Mesenchymal stem cell (in vitro differentiated cells and primary cell): ENCODE measurements at regions not wholly inside any gene's neighbourhood (a gene's known extent, or its start where the extent isn't known, plus 50 kb on each side); places are given as distances from the start of the nearest gene placed in this dataset.
A peak's percentile ranks its signal among the peaks of the same experiment; 100 is the strongest.

Experiments used
- DNase-seq: peaks from one replicate; pipeline ENCODE4 v3.0.0-alpha.2; 2013
- H2AFZ ChIP-seq: one replicate; pipeline ENCODE4 v1.6.1; 2013; ENCODE audit warnings: low read depth, mild to moderate bottlenecking, control low read depth, inconsistent platforms, low read length, moderate library complexity
- H2AK5ac ChIP-seq: 2 replicates; pipeline ENCODE4 v1.6.1; 2013; ENCODE audit warnings: low read length, moderate library complexity, mild to moderate bottlenecking, inconsistent platforms; ENCODE audit not compliant: severe bottlenecking
- H2BK120ac ChIP-seq: one replicate; pipeline ENCODE4 v1.6.1; 2013; ENCODE audit warnings: low read depth, mild to moderate bottlenecking, inconsistent platforms, low read length, moderate library complexity
- H2BK12ac ChIP-seq, 2 experiments: one replicate each; pipeline ENCODE4 v1.6.1; 2013; ENCODE audit warnings: inconsistent platforms in 2 of 2, low read length in 2 of 2, mild to moderate bottlenecking in 2 of 2, moderate library complexity in 2 of 2, control low read depth in 1 of 2
- H2BK15ac ChIP-seq: one replicate; pipeline ENCODE4 v1.6.1; 2013; ENCODE audit warnings: mild to moderate bottlenecking, low read depth, inconsistent platforms; ENCODE audit not compliant: poor library complexity, severe bottlenecking
- H2BK5ac ChIP-seq: 2 replicates; pipeline ENCODE4 v1.6.1; 2013; ENCODE audit warnings: low read depth, mild to moderate bottlenecking, low read length, control low read depth, inconsistent platforms; ENCODE audit not compliant: poor library complexity, severe bottlenecking
- H3K14ac ChIP-seq, 2 experiments: one replicate each; pipeline ENCODE4 v1.6.1; 2013; ENCODE audit warnings: inconsistent platforms in 2 of 2, low read length in 2 of 2, control low read depth in 1 of 2, mild to moderate bottlenecking in 1 of 2, moderate library complexity in 1 of 2
- H3K18ac ChIP-seq, 2 experiments: one replicate each; pipeline ENCODE4 v1.6.1; 2013; ENCODE audit warnings: inconsistent platforms in 2 of 2, low read length in 2 of 2, control low read depth in 1 of 2, low read depth in 1 of 2, mild to moderate bottlenecking in 1 of 2
- H3K23ac ChIP-seq, 2 experiments: one replicate each; pipeline ENCODE4 v1.6.1; 2013; ENCODE audit warnings: inconsistent platforms in 2 of 2, low read length in 2 of 2, mild to moderate bottlenecking in 2 of 2, moderate library complexity in 2 of 2, control low read depth in 1 of 2
- H3K27ac ChIP-seq: 2 replicates; pipeline ENCODE4 v1.5.1; 2013; ENCODE audit warnings: mild to moderate bottlenecking, moderate library complexity, low read length, control low read depth, inconsistent platforms; ENCODE audit not compliant: poor library complexity, severe bottlenecking
- H3K27me3 ChIP-seq, 2 experiments: 2 replicates each; pipeline versions ENCODE4 v1.6.1 to v1.7.0; 2013; ENCODE audit warnings: low read length in 2 of 2, mild to moderate bottlenecking in 2 of 2, moderate library complexity in 2 of 2, control low read depth in 1 of 2, inconsistent platforms in 1 of 2; ENCODE audit not compliant: control insufficient read depth in 1 of 2, insufficient read depth in 1 of 2
- H3K36me3 ChIP-seq, 2 experiments: 2 replicates each; pipeline versions ENCODE4 v1.6.1 to v1.7.0; 2013; ENCODE audit warnings: low read length in 2 of 2, control low read depth in 1 of 2, inconsistent platforms in 1 of 2, low read depth in 1 of 2, mild to moderate bottlenecking in 1 of 2; ENCODE audit not compliant: insufficient read depth in 2 of 2, control insufficient read depth in 1 of 2
- H3K4ac ChIP-seq, 2 experiments: one replicate each; pipeline ENCODE4 v1.6.1; 2013; ENCODE audit warnings: inconsistent platforms in 2 of 2, low read length in 2 of 2, mild to moderate bottlenecking in 2 of 2, moderate library complexity in 2 of 2, control low read depth in 1 of 2, low read depth in 1 of 2
- H3K4me1 ChIP-seq: 2 replicates; pipeline ENCODE4 v1.6.1; 2013; ENCODE audit warnings: low read depth, low read length, control low read depth; ENCODE audit not compliant: control insufficient read depth, insufficient read depth
- H3K4me2 ChIP-seq: 2 replicates; pipeline ENCODE4 v1.6.1; 2013; ENCODE audit warnings: low read length, mild to moderate bottlenecking, inconsistent platforms; ENCODE audit not compliant: poor library complexity, severe bottlenecking
- H3K4me3 ChIP-seq, 2 experiments: 2 replicates each; pipeline versions ENCODE4 v1.5.1 to v1.7.0; 2013; ENCODE audit warnings: low read length in 2 of 2, mild to moderate bottlenecking in 2 of 2, control low read depth in 1 of 2, low read depth in 1 of 2; ENCODE audit not compliant: insufficient read depth in 1 of 2
- H3K79me1 ChIP-seq: replicated peaks from 2 replicates; pipeline ENCODE4 v1.6.1; 2013; ENCODE audit warnings: mild to moderate bottlenecking, control low read depth, low read length, inconsistent platforms; ENCODE audit not compliant: poor library complexity, severe bottlenecking
- H3K9ac ChIP-seq: 2 replicates; pipeline ENCODE4 v1.7.0; 2013; ENCODE audit warnings: mild to moderate bottlenecking, low read length, moderate library complexity
- H3K9me3 ChIP-seq: 2 replicates; pipeline ENCODE4 v1.7.0; 2013; ENCODE audit warnings: mild to moderate bottlenecking, low read length; ENCODE audit not compliant: control insufficient read depth
- H4K8ac ChIP-seq: one replicate; pipeline ENCODE4 v1.6.1; 2013; ENCODE audit warnings: inconsistent platforms, mild to moderate bottlenecking, low read length, moderate library complexity
- H4K91ac ChIP-seq: one replicate; pipeline ENCODE4 v1.6.1; 2013; ENCODE audit warnings: mild to moderate bottlenecking, low read length, inconsistent platforms
- WGBS: methylation state at CpG from one replicate; pipeline ENCODE4 v1.1.7; 2013; ENCODE audit warnings: mixed read lengths; 5-methylcytosine and 5-hydroxymethylcytosine counted together

- DNase-seq, result peak; percentile 17
- no peak overlapping the region for H2BK12ac ChIP-seq
- H4K8ac ChIP-seq, result peak overlapping the region; percentile 75
- H3K14ac ChIP-seq, result no peak overlapping the region
- no peak overlapping the region for H4K91ac ChIP-seq
- H3K18ac ChIP-seq, result no peak overlapping the region
- 11% methylated on average over 6 of the region's 8 CpGs for WGBS
- no peak overlapping the region for H2BK5ac ChIP-seq
- H2BK120ac ChIP-seq, result no peak overlapping the region
- peak overlapping the region; percentile 75 for H3K9ac ChIP-seq
- H3K9me3 ChIP-seq, result peaks cover 8% of the 10 kb centered on the region
- H2AK5ac ChIP-seq, result no peak overlapping the region
- H3K36me3 ChIP-seq, result no peaks in the 10 kb centered on the region
- H3K4me2 ChIP-seq, result no peak overlapping the region
- no peak overlapping the region for H2BK15ac ChIP-seq
- H3K79me1 ChIP-seq, result no peaks in the 10 kb centered on the region
- peak overlapping the region in 1 of 2 experiments; percentile 86 for H3K4me3 ChIP-seq
- H3K27me3 ChIP-seq, result peaks cover 0 to 21% of the 10 kb centered on the region in 2 experiments
- peak overlapping the region in 1 of 2 experiments; percentile 1 for H3K23ac ChIP-seq
- H3K4ac ChIP-seq, result no peak overlapping the region
- no peak overlapping the region for H2AFZ ChIP-seq
- no peak overlapping the region for H3K27ac ChIP-seq
- peaks cover 7% of the 10 kb centered on the region for H3K4me1 ChIP-seq
Measured at GRCh38 chr10:107915215-107915610, 750.7 kb upstream of the SORCS1 start.

- peak overlapping the region; percentile 75 for H4K8ac ChIP-seq
- no peak overlapping the region for H2BK120ac ChIP-seq
- peaks cover 0 to 21% of the 10 kb centered on the region in 2 experiments for H3K27me3 ChIP-seq
- H3K4ac ChIP-seq, result no peak overlapping the region
- no peak overlapping the region for H4K91ac ChIP-seq
- peak overlapping the region in 1 of 2 experiments; percentile 22 for H3K18ac ChIP-seq
- no peak overlapping the region for H3K4me2 ChIP-seq
- no peak overlapping the region for H2BK15ac ChIP-seq
- H2AK5ac ChIP-seq, result no peak overlapping the region
- no peak overlapping the region for H2BK5ac ChIP-seq
- peak overlapping the region; percentile 14 for H2AFZ ChIP-seq
- WGBS, result 1% methylated on average over 73 of the region's 78 CpGs
- H3K4me1 ChIP-seq, result peaks cover 7% of the 10 kb centered on the region
- no peaks in the 10 kb centered on the region for H3K79me1 ChIP-seq
- H3K9me3 ChIP-seq, result peaks cover 8% of the 10 kb centered on the region
- DNase-seq, result peak; percentile 0
- H3K27ac ChIP-seq, result no peak overlapping the region
- H3K4me3 ChIP-seq, result peak overlapping the region in 1 of 2 experiments; percentile 86
- H3K23ac ChIP-seq, result no peak overlapping the region
- H3K9ac ChIP-seq, result peak overlapping the region; percentile 75
- H3K14ac ChIP-seq, result peak overlapping the region in 1 of 2 experiments; percentile 71
- no peak overlapping the region for H2BK12ac ChIP-seq
- no peaks in the 10 kb centered on the region for H3K36me3 ChIP-seq
Measured at GRCh38 chr10:107914450-107915214, 750.1 kb upstream of the SORCS1 start.

DNA sequence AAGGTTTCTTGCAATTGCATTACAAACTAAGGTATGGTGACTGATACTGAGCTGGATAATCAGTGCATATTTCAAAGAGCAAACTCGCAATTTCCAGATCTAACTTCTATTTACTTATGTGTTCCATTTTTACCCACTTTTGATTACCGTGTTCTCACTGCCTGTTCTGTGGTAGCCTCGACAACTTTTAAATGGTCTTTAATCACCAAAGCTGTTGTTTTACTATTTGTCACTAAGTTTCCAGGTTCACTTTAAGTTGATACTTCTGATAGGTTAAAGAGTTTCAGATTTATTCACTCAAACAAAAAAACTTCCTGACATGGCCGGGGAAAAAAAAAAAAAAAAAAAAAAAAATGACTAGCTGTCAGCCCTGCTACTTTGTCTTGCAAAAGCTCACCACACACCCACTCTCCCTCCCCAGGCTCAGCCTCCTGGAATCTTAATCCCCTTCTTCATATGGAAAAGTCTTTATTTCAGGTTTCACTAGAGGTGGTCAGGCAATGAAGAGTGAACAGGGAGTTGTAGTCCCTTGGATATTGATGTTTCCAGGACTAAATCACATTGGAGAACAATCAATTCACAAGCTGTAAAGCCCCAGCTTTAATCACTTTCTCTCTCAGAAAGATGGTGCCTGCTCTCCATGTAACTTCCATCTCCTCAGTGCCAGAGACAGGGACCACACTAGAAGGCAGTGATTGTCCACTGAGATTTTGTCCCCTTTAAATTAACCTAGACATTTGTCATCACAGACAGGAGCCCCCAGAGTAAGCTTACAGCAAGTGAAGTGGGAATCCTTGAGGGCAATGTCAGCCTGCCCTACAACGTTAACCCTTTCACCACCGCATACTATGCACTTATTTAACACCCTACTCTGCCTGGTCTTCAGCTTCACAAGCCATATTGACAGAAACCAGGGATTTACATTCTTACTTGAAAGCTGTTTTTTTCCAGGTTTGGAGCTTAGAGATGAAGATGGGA, 749.1 kb upstream of the SORCS1 start:
- DNase-seq, result no peak
- no peak overlapping the region for H3K4ac ChIP-seq
- no peak overlapping the region for H2BK15ac ChIP-seq
- no peak overlapping the region for H3K4me2 ChIP-seq
- H4K8ac ChIP-seq, result no peak overlapping the region
- no peak overlapping the region for H3K23ac ChIP-seq
- no peaks in the 10 kb centered on the region for H3K36me3 ChIP-seq
- no peak overlapping the region for H3K27ac ChIP-seq
- H3K27me3 ChIP-seq, result peaks cover 0 to 21% of the 10 kb centered on the region in 2 experiments
- H3K14ac ChIP-seq, result no peak overlapping the region
- peak overlapping the region; percentile 75 for H3K9ac ChIP-seq
- no peak overlapping the region for H2BK12ac ChIP-seq
- no peak overlapping the region for H2AFZ ChIP-seq
- peaks cover 7% of the 10 kb centered on the region for H3K4me1 ChIP-seq
- H3K18ac ChIP-seq, result no peak overlapping the region
- H2BK5ac ChIP-seq, result no peak overlapping the region
- H4K91ac ChIP-seq, result no peak overlapping the region
- no peaks in the 10 kb centered on the region for H3K9me3 ChIP-seq
- no peaks in the 10 kb centered on the region for H3K79me1 ChIP-seq
- H2BK120ac ChIP-seq, result no peak overlapping the region
- WGBS, result 40% methylated on average over 4 of the region's 6 CpGs
- H3K4me3 ChIP-seq, result peak overlapping the region in 1 of 2 experiments; percentile 86
- no peak overlapping the region for H2AK5ac ChIP-seq

- 86% methylated on average over 1 of the region's 2 CpGs for WGBS
- H4K8ac ChIP-seq, result no peak overlapping the region
- no peaks in the 10 kb centered on the region for H3K9me3 ChIP-seq
Measured at GRCh38 chr10:107901076-107901475, 736.6 kb upstream of the SORCS1 start.

More at GRCh38 chr10:107901076-107901475, 736.6 kb upstream of the SORCS1 start:
- Histone ChIP-seq H2BK120ac (no peak overlapping the region), H3K9ac (no peak overlapping the region), H3K36me3 (no peaks in the 10 kb centered on the region), H3K4me3 (no peak overlapping the region), H3K79me1 (no peaks in the 10 kb centered on the region), H2BK12ac (no peak overlapping the region), H2AFZ (no peak overlapping the region), H3K27me3 (no peaks in the 10 kb centered on the region), H3K23ac (no peak overlapping the region), H2BK5ac (no peak overlapping the region), H3K14ac (no peak overlapping the region), H3K18ac (no peak overlapping the region), H4K91ac (no peak overlapping the region), H2AK5ac (no peak overlapping the region), H3K4ac (no peak overlapping the region), H2BK15ac (no peak overlapping the region), H3K4me2 (no peak overlapping the region), H3K4me1 (no peaks in the 10 kb centered on the region), H3K27ac (no peak overlapping the region)
- DNase-seq, result no peak
